ENCODE measurements at regions not wholly inside any gene's neighbourhood (a gene's known extent, or its start where the extent isn't known, plus 50 kb on each side); places are given as distances from the start of the nearest gene placed in this dataset.

DNA sequence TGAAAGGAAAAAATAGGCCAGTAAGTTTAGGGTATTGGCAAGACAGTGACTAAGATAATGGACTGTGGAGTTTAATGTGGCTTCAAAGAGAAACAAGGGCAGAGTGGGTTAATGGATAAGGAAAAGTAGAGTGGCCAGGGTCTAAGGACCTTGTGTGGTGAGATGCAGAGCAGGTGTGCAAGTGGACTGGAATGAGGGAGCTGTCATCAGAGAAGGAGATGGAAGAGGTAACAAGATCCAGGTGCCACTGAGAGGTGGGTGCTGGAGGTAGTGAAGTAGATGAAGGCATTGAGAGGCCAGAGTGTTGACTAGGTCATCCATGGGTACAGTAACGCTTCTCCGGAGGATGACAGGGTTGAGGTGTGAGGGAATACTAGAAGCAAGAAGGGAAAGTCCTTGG is 136.1 kb downstream of the QRSL1 start:
- Histone ChIP-seq H3K9me2 (ENCODE audit: insufficient read depth) (no peaks in the 10 kb centered on the region), H3K36me3 (ENCODE audit: low read depth) (no peaks in the 10 kb centered on the region), H3F3A (ENCODE audit: insufficient read depth, low read depth) (no peaks in the 10 kb centered on the region), H3K9me3 (ENCODE audit: insufficient read depth, low read depth) (peaks cover 7% of the 10 kb centered on the region), H3K4me3 (no peak overlapping the region), H3K27ac (no peak overlapping the region), H3K4me2 (no peak overlapping the region), H2AFZ (no peak overlapping the region), H4K20me1 (ENCODE audit: insufficient read depth) (no peaks in the 10 kb centered on the region), H3K27me3 (ENCODE audit: insufficient read depth, low read depth) (no peaks in the 10 kb centered on the region), H3K79me2 (ENCODE audit: low read depth) (no peaks in the 10 kb centered on the region), H3K4me1 (replicated peaks; ENCODE audit: insufficient read depth) (no peaks in the 10 kb centered on the region)
- intact Hi-C loops (cut with micrococcal nuclease; ENCODE audit: unreplicated experiment): no loop called here
- DNase-seq: no peak
- ChIA-PET POLR2A (ENCODE audit: unreplicated experiment) (no interaction called here), CTCF (no interaction called here)
- no peak for TF ChIP-seq EZH2 (IDR thresholded peaks at IDR 0.05; ENCODE audit: low read depth)
- TF ChIP-seq, protein P1, sequence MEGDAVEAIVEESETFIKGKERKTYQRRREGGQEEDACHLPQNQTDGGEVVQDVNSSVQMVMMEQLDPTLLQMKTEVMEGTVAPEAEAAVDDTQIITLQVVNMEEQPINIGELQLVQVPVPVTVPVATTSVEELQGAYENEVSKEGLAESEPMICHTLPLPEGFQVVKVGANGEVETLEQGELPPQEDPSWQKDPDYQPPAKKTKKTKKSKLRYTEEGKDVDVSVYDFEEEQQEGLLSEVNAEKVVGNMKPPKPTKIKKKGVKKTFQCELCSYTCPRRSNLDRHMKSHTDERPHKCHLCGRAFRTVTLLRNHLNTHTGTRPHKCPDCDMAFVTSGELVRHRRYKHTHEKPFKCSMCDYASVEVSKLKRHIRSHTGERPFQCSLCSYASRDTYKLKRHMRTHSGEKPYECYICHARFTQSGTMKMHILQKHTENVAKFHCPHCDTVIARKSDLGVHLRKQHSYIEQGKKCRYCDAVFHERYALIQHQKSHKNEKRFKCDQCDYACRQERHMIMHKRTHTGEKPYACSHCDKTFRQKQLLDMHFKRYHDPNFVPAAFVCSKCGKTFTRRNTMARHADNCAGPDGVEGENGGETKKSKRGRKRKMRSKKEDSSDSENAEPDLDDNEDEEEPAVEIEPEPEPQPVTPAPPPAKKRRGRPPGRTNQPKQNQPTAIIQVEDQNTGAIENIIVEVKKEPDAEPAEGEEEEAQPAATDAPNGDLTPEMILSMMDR (conservative IDR thresholded peaks at IDR 0.05): no peak
- BruUV-seq (replicated peaks): no TSS peak

DNA sequence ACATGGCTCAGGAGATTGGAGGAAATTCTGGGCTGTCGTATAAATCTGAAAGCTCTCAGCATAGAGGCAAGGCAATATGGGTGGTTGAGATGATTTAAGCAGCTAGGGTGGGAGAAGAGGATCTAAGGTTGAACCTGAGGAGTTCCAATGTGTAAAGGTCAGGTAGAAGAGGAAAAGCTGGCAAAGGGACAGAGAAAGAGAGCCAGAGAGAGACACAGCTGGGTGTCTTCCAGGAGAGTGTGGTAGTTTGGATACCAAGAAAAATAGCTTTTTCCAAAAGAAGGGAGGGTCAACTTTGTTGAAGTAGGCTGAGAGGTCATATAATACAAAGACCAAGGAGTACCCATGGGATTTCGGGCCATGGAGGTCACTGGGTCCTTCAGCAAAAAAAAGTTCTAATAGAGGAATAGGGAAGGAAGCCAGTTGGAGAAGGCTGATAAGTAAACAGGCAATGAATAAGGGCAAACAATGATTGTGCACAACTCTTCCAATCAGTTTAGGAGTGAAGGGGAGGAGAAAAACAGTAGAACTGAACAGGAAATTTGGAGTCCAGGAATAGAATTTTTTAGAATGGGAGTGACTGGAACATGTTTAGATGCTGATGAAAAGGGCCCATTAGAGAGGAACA is 135.1 kb downstream of the QRSL1 start:
- H3K4me3 ChIP-seq: no peak overlapping the region
- H3K27me3 ChIP-seq (ENCODE audit: insufficient read depth, low read depth): no peaks in the 10 kb centered on the region
- no TSS peak for BruUV-seq (replicated peaks)
- intact Hi-C loops (cut with micrococcal nuclease; ENCODE audit: unreplicated experiment): no loop called here
- no peaks in the 10 kb centered on the region for H3K4me1 ChIP-seq (replicated peaks; ENCODE audit: insufficient read depth)
- DNase-seq: no peak
- H3K9me3 ChIP-seq (ENCODE audit: insufficient read depth, low read depth): no peaks in the 10 kb centered on the region
- ChIA-PET POLR2A (ENCODE audit: unreplicated experiment) (no interaction called here), CTCF (no interaction called here)
- H4K20me1 ChIP-seq (ENCODE audit: insufficient read depth): no peaks in the 10 kb centered on the region
- H3K4me2 ChIP-seq: no peak overlapping the region
- H3K27ac ChIP-seq: no peak overlapping the region
- H2AFZ ChIP-seq: no peak overlapping the region
- H3F3A ChIP-seq (ENCODE audit: insufficient read depth, low read depth): no peaks in the 10 kb centered on the region
- H3K79me2 ChIP-seq (ENCODE audit: low read depth): no peaks in the 10 kb centered on the region
- no peaks in the 10 kb centered on the region for H3K36me3 ChIP-seq (ENCODE audit: low read depth)
- TF ChIP-seq EZH2 (IDR thresholded peaks at IDR 0.05; ENCODE audit: low read depth): no peak
- TF ChIP-seq, protein P1 (conservative IDR thresholded peaks at IDR 0.05): no peak
- H3K9me2 ChIP-seq (ENCODE audit: insufficient read depth): no peaks in the 10 kb centered on the region

DNA sequence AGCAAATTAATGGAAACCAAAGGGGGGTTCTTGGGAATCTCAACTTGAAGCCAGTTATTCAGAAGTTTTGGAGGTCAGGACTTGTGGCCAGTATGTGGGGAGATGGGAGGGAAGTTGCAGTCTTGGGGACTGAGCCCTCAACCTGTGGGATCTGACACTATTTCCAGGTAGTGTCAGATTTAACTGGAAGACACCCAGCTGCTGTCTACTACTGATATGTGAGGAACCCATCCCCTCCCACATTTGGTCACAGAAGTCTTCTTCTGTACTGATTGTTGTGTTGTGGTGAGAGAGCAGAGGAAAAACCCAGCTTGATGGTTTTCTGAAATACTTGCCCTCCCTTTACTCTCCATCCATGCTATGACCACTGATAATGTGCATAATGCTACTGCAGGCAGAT is 134.0 kb downstream of the QRSL1 start:
- ChIA-PET POLR2A (ENCODE audit: unreplicated experiment) (no interaction called here), CTCF (no interaction called here)
- no peak overlapping the region for H3K4me3 ChIP-seq
- no peaks in the 10 kb centered on the region for H3K9me2 ChIP-seq (ENCODE audit: insufficient read depth)
- no TSS peak for BruUV-seq (replicated peaks)
- DNase-seq: no peak
- H3K79me2 ChIP-seq (ENCODE audit: low read depth): no peaks in the 10 kb centered on the region
- no peaks in the 10 kb centered on the region for H3K27me3 ChIP-seq (ENCODE audit: insufficient read depth, low read depth)
- H4K20me1 ChIP-seq (ENCODE audit: insufficient read depth): no peaks in the 10 kb centered on the region
- no peaks in the 10 kb centered on the region for H3F3A ChIP-seq (ENCODE audit: insufficient read depth, low read depth)
- H3K9me3 ChIP-seq (ENCODE audit: insufficient read depth, low read depth): no peaks in the 10 kb centered on the region
- TF ChIP-seq, protein P1 (conservative IDR thresholded peaks at IDR 0.05): no peak
- TF ChIP-seq EZH2 (IDR thresholded peaks at IDR 0.05; ENCODE audit: low read depth): no peak
- H2AFZ ChIP-seq: no peak overlapping the region
- no peak overlapping the region for H3K27ac ChIP-seq
- no peak overlapping the region for H3K4me2 ChIP-seq
- intact Hi-C loops (cut with micrococcal nuclease; ENCODE audit: unreplicated experiment): no loop called here
- H3K36me3 ChIP-seq (ENCODE audit: low read depth): no peaks in the 10 kb centered on the region
- H3K4me1 ChIP-seq (replicated peaks; ENCODE audit: insufficient read depth): no peaks in the 10 kb centered on the region

All from PC-9 (cell line).